PFSK-1 (cell line): ENCODE measurements at regions not wholly inside any gene's neighbourhood (a gene's known extent, or its start where the extent isn't known, plus 50 kb on each side); places are given as distances from the start of the nearest gene placed in this dataset.

Experiments
- FOXP2 ChIP-seq: optimal IDR thresholded peaks from 2 replicates; pipeline ENCODE3; 2011; ENCODE audit warnings: borderline replicate concordance, control low read depth, inconsistent platforms; ENCODE audit not compliant: insufficient read depth; ENCODE audit errors: extremely low read length, extremely low read depth
- POLR2AphosphoS5 ChIP-seq: IDR thresholded peaks from 2 replicates; pipeline ENCODE4 v1.6.1; 2012; ENCODE audit warnings: low read depth, mild to moderate bottlenecking, control low read depth, low read length, moderate library complexity
- REST ChIP-seq, 2 experiments: IDR thresholded peaks; 2 replicates each; pipeline versions ENCODE4 v1.6.1 to v1.8.0; 2011 to 2012; ENCODE audit warnings: low read depth in 2 of 2, low read length in 2 of 2, control low read depth in 1 of 2, inconsistent platforms in 1 of 2, mild to moderate bottlenecking in 1 of 2, moderate library complexity in 1 of 2; ENCODE audit not compliant: insufficient read depth in 1 of 2
- SIN3A ChIP-seq: IDR thresholded peaks from 2 replicates; pipeline ENCODE4 v1.6.1; 2012; ENCODE audit warnings: mild to moderate bottlenecking, low read length, moderate library complexity, borderline replicate concordance; ENCODE audit not compliant: insufficient read depth
- TAF1 ChIP-seq: IDR thresholded peaks from 2 replicates; pipeline ENCODE4 v1.6.1; 2012; ENCODE audit warnings: low read length, control low read depth, borderline replicate concordance; ENCODE audit not compliant: insufficient read depth

- TF ChIP-seq FOXP2 (no peak), POLR2AphosphoS5 (no peak), TAF1 (no peak), REST (IDR thresholded peaks at IDR 0.05; ENCODE audit: insufficient read depth in 1 of 2, low read depth in 2 of 2, low read length in 2 of 2) (no peak), SIN3A (no peak)
Observed at GRCh38 chr4:129682586-129682985, 586.6 kb downstream of the C4orf33 start.

- TF ChIP-seq REST (IDR thresholded peaks at IDR 0.05; ENCODE audit: insufficient read depth in 1 of 2, low read depth in 2 of 2, low read length in 2 of 2) (no peak), FOXP2 (no peak), TAF1 (no peak), POLR2AphosphoS5 (no peak), SIN3A (no peak)
Observed at GRCh38 chr4:129707949-129708348, 612.0 kb downstream of the C4orf33 start.

- TF ChIP-seq SIN3A (no peak), REST (IDR thresholded peaks at IDR 0.05; ENCODE audit: insufficient read depth in 1 of 2, low read depth in 2 of 2, low read length in 2 of 2) (no peak), TAF1 (no peak), POLR2AphosphoS5 (no peak), FOXP2 (no peak)
Observed at GRCh38 chr4:129708784-129709183, 612.8 kb downstream of the C4orf33 start.

- no peak for TF ChIP-seq POLR2AphosphoS5
- TF ChIP-seq FOXP2, result no peak
Observed at GRCh38 chr4:129738175-129738574, 642.2 kb downstream of the C4orf33 start.

GRCh38 chr4:129747756-129748155 is 651.8 kb downstream of the C4orf33 start:
- TF ChIP-seq POLR2AphosphoS5 (no peak), FOXP2 (no peak), TAF1 (no peak), REST (IDR thresholded peaks at IDR 0.05; ENCODE audit: insufficient read depth in 1 of 2, low read depth in 2 of 2, low read length in 2 of 2) (no peak), SIN3A (no peak)

GRCh38 chr4:129748991-129749390 is 653.0 kb downstream of the C4orf33 start:
- TF ChIP-seq SIN3A (no peak), POLR2AphosphoS5 (no peak), TAF1 (no peak), FOXP2 (no peak), REST (IDR thresholded peaks at IDR 0.05; ENCODE audit: insufficient read depth in 1 of 2, low read depth in 2 of 2, low read length in 2 of 2) (no peak)
